HCT116 (cell line): ENCODE measurements at regions not wholly inside any gene's neighbourhood (a gene's known extent, or its start where the extent isn't known, plus 50 kb on each side); places are given as distances from the start of the nearest gene placed in this dataset.

Experiments used
- ATAC-seq: fragments of 200-7000 bp; cut with Tn5 transposase; 2 replicates; pipeline ENCODE4 v1.9.1; 2020; ENCODE audit warnings: mild to moderate bottlenecking, moderate library complexity
- BruUV-seq: library from RNA; stranded (reverse); fragments of 400-500 nt; replicated peaks from 2 replicates; lab custom pipeline; 2021; lab: Mats Ljungman, UMichigan
- CTCF ChIA-PET: fragments of 300-600 bp; sonication (Branson Sonifier 250); formaldehyde crosslinking; loops from one replicate; lab custom pipeline; 2021; ENCODE audit warnings: antibody characterized with exemption; lab: Charles Lee
- POLR2A ChIA-PET: fragments of 300-600, 350-600 bp; sonication (Branson Sonifier 250); formaldehyde crosslinking; loops from one replicate; lab custom pipeline; 2021; ENCODE audit warnings: antibody characterized with exemption; lab: Charles Lee
- RAD21 ChIA-PET, 2 experiments: fragments of 300-600 bp; sonication (Branson Sonifier 250); formaldehyde crosslinking; loops; one replicate each; lab custom pipeline; 2023; ENCODE audit warnings: low total read pairs in 2 of 2; ENCODE audit not compliant: uncharacterized antibody in 2 of 2, unreplicated experiment in 2 of 2, low non-redundant PET in 1 of 2; lab: Charles Lee
- DNase-seq: peaks from one replicate; pipeline ENCODE4 v3.0.0-alpha.2; 2010; ENCODE audit warnings: low read depth, low spot score
- H2AFZ ChIP-seq: fragments of 200-600 bp; shearing (Covaris generic), sonication (generic); 2 replicates; pipeline ENCODE4 v1.6.1; 2017; ENCODE audit warnings: low read depth, mixed run types, mixed read lengths, antibody characterized with exemption, low read length; ENCODE audit not compliant: poor library complexity, severe bottlenecking
- H3K27ac ChIP-seq: 2 replicates; pipeline ENCODE4 v1.5.1; 2012; ENCODE audit warnings: low read depth, low read length
- H3K27me3 ChIP-seq: fragments of 200-600 bp; sonication (generic); 2 replicates; pipeline ENCODE4 v1.6.1; 2016; ENCODE audit warnings: mixed run types, low read length, mixed read lengths; ENCODE audit not compliant: insufficient read depth
- H3K36me3 ChIP-seq, 2 experiments: fragments of 200-500 bp in 1 of 2; fragments of 200-600 bp in 1 of 2; sonication (Bioruptor generic) in 1 of 2; sonication (generic) in 1 of 2; 2 replicates each; pipeline versions ENCODE4 v1.5.1 to v1.6.1; 2014 to 2016; ENCODE audit warnings: low read length in 2 of 2, inconsistent platforms in 1 of 2, mixed read lengths in 1 of 2, mixed run types in 1 of 2; ENCODE audit not compliant: insufficient read depth in 2 of 2, control insufficient read depth in 1 of 2
- H3K4me1 ChIP-seq, 2 experiments: fragments of 200-600 bp in 1 of 2; sonication (generic) in 1 of 2; 2 replicates each; pipeline versions ENCODE4 v1.5.1 to v1.6.1; 2012 to 2017; ENCODE audit warnings: low read length in 2 of 2, inconsistent platforms in 1 of 2, mild to moderate bottlenecking in 1 of 2, mixed read lengths in 1 of 2, mixed run types in 1 of 2, moderate library complexity in 1 of 2; ENCODE audit not compliant: insufficient read depth in 2 of 2, control insufficient read depth in 1 of 2
- H3K4me2 ChIP-seq: fragments of 200-600 bp; sonication (generic); 2 replicates; pipeline ENCODE4 v1.6.1; 2017; ENCODE audit warnings: mixed run types, low read length, mixed read lengths
- H3K4me3 ChIP-seq, 2 experiments: fragments of 200-600 bp in 1 of 2; sonication (generic) in 1 of 2; replicated peaks in 1 of 2; 2 replicates each; pipeline ENCODE4 v1.5.1; 2011 to 2016; ENCODE audit warnings: low read length in 2 of 2, control low read depth in 1 of 2, low read depth in 1 of 2, mild to moderate bottlenecking in 1 of 2, mixed read lengths in 1 of 2, mixed run types in 1 of 2
- H3K79me2 ChIP-seq: fragments of 200-600 bp; sonication (generic); 2 replicates; pipeline ENCODE4 v1.6.1; 2017; ENCODE audit warnings: mild to moderate bottlenecking, mixed run types, low read length, moderate library complexity, mixed read lengths; ENCODE audit not compliant: insufficient read depth
- H3K9ac ChIP-seq: fragments of 200-600 bp; sonication (generic); 2 replicates; pipeline ENCODE4 v1.6.1; 2016; ENCODE audit warnings: low read length, mixed read lengths
- H3K9me2 ChIP-seq: fragments of 200-600 bp; sonication (generic), shearing (Covaris generic); 2 replicates; pipeline ENCODE4 v1.6.1; 2017; ENCODE audit warnings: mixed run types, mild to moderate bottlenecking, moderate library complexity; ENCODE audit not compliant: insufficient read depth
- H3K9me3 ChIP-seq, 2 experiments: fragments of 200-500 bp in 1 of 2; fragments of 200-600 bp in 1 of 2; sonication (Bioruptor generic) in 1 of 2; sonication (generic) in 1 of 2; 2 replicates each; pipeline ENCODE4 v1.6.1; 2014 to 2017; ENCODE audit warnings: low read length in 2 of 2, mixed read lengths in 2 of 2, inconsistent platforms in 1 of 2, low read depth in 1 of 2, mild to moderate bottlenecking in 1 of 2, mixed run types in 1 of 2, moderate library complexity in 1 of 2; ENCODE audit not compliant: control insufficient read depth in 1 of 2, insufficient read depth in 1 of 2
- H4K20me1 ChIP-seq: fragments of 200-600 bp; sonication (generic), shearing (Covaris generic); 2 replicates; pipeline ENCODE4 v1.6.1; 2017; ENCODE audit warnings: mixed run types, mild to moderate bottlenecking, moderate library complexity; ENCODE audit not compliant: insufficient read depth
- POLR2AphosphoS5 ChIP-seq: IDR thresholded peaks from 2 replicates; pipeline ENCODE4 v1.6.1; 2011; ENCODE audit warnings: mild to moderate bottlenecking, low read depth, low read length, moderate library complexity
- SP1 ChIP-seq: IDR thresholded peaks from 2 replicates; pipeline ENCODE4 v1.6.1; 2012; ENCODE audit warnings: low read depth
- TCF7L2 ChIP-seq: IDR thresholded peaks from 2 replicates; pipeline ENCODE4 v1.7.0; 2011; ENCODE audit warnings: borderline replicate concordance, inconsistent platforms; ENCODE audit not compliant: insufficient read depth, insufficient read length; ENCODE audit errors: extremely low read depth
- intact Hi-C: fragments of 100-400 bp; cut with micrococcal nuclease; formaldehyde crosslinking; loops from 2 replicates; pipeline ENCODE4 v1.10.0; 2022
- TF ChIP-seq, protein P1 (sequence below): IDR thresholded peaks from 2 replicates; pipeline ENCODE4 v1.6.1; 2012; ENCODE audit warnings: low read depth
- TF ChIP-seq, protein P2 (sequence below): IDR thresholded peaks from 2 replicates; pipeline ENCODE4 v1.6.1; 2011; ENCODE audit warnings: mild to moderate bottlenecking, low read length, moderate library complexity; ENCODE audit not compliant: insufficient replicate concordance; ENCODE audit errors: extremely low read depth

DNA sequence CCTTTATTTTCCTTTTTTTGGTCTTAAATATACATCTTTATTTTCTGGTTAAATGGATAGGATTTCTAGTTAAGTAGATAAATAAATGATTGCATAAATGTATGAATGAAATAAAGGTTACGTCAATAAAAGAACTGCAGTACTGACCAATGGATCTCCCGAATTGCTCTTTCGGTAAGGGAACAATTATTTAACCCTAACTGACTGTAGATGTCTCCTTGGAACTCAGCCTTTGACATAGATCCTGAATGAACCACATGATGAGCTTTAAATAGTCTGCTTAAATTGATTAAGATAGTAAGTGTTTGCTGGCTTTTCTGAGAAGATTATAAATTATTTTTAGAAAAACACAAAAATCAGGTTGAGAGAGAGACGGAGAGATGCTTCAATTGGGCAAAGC is 391.0 kb upstream of the SYT1 start:
- intact Hi-C loops = loop anchor here (10.0 kb wide), 1 partner anchor 701 kb away; no protein-coding TSS in a partner anchor
- ChIA-PET POLR2A (no interaction called here), CTCF (no interaction called here), RAD21 (no interaction called here)
- no TSS peak for BruUV-seq
- no peak overlapping the region for H3K27ac ChIP-seq
- H3K4me3 ChIP-seq = no peak overlapping the region
- ATAC-seq (no peak), DNase-seq (no peak)
- no peaks in the 10 kb centered on the region for H3K9me2 ChIP-seq
- H3K79me2 ChIP-seq = no peaks in the 10 kb centered on the region
- H4K20me1 ChIP-seq = no peaks in the 10 kb centered on the region
- no peaks in the 10 kb centered on the region for H3K4me1 ChIP-seq
- H2AFZ ChIP-seq = no peak overlapping the region
- H3K27me3 ChIP-seq = no peaks in the 10 kb centered on the region
- H3K9ac ChIP-seq = no peak overlapping the region
- no peaks in the 10 kb centered on the region for H3K36me3 ChIP-seq
- no peak overlapping the region for H3K4me2 ChIP-seq
- no peaks in the 10 kb centered on the region for H3K9me3 ChIP-seq
- TF ChIP-seq, protein P1, sequence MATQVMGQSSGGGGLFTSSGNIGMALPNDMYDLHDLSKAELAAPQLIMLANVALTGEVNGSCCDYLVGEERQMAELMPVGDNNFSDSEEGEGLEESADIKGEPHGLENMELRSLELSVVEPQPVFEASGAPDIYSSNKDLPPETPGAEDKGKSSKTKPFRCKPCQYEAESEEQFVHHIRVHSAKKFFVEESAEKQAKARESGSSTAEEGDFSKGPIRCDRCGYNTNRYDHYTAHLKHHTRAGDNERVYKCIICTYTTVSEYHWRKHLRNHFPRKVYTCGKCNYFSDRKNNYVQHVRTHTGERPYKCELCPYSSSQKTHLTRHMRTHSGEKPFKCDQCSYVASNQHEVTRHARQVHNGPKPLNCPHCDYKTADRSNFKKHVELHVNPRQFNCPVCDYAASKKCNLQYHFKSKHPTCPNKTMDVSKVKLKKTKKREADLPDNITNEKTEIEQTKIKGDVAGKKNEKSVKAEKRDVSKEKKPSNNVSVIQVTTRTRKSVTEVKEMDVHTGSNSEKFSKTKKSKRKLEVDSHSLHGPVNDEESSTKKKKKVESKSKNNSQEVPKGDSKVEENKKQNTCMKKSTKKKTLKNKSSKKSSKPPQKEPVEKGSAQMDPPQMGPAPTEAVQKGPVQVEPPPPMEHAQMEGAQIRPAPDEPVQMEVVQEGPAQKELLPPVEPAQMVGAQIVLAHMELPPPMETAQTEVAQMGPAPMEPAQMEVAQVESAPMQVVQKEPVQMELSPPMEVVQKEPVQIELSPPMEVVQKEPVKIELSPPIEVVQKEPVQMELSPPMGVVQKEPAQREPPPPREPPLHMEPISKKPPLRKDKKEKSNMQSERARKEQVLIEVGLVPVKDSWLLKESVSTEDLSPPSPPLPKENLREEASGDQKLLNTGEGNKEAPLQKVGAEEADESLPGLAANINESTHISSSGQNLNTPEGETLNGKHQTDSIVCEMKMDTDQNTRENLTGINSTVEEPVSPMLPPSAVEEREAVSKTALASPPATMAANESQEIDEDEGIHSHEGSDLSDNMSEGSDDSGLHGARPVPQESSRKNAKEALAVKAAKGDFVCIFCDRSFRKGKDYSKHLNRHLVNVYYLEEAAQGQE = no peak
- no peak for TF ChIP-seq SP1
- TF ChIP-seq POLR2AphosphoS5 = no peak

DNA sequence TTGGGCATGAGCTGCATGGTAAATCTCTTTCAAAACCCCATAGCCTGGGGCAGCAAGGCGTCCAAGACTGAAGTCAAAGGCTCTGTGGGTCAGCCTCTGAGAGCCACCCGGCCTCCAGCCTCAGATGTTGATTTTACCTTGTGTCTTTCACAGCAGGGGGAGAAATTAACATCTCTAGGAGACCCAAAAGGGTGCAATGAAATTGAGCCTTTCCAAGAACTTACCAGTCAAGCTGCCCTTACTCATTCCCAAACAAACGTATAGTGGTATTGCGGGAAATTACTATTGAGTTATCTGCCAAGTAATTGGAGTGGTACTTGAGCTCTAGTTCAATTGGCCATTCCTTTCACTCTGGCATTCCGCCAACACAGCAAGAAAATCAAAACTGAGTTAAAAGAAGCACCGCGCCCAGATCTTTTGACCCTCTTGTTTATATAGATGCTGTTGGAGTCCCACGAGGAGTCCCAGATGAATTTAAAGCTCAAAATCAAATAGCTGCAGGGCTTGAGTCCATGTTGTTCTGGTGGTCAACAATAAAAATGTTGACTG is 380.7 kb upstream of the SYT1 start:
- Histone ChIP-seq H3K4me2 (no peak overlapping the region), H3K36me3 (no peaks in the 10 kb centered on the region), H3K27ac (no peak overlapping the region), H3K4me3 (no peak overlapping the region), H3K79me2 (no peaks in the 10 kb centered on the region), H3K9me3 (no peaks in the 10 kb centered on the region), H4K20me1 (no peaks in the 10 kb centered on the region), H3K4me1 (no peaks in the 10 kb centered on the region), H2AFZ (no peak overlapping the region), H3K27me3 (no peaks in the 10 kb centered on the region), H3K9ac (no peak overlapping the region), H3K9me2 (no peaks in the 10 kb centered on the region; the same call in 1 of the 2 replicates)
- BruUV-seq = no TSS peak
- DNase-seq = no peak
- TF ChIP-seq TCF7L2 = no peak
- TF ChIP-seq, protein P2, sequence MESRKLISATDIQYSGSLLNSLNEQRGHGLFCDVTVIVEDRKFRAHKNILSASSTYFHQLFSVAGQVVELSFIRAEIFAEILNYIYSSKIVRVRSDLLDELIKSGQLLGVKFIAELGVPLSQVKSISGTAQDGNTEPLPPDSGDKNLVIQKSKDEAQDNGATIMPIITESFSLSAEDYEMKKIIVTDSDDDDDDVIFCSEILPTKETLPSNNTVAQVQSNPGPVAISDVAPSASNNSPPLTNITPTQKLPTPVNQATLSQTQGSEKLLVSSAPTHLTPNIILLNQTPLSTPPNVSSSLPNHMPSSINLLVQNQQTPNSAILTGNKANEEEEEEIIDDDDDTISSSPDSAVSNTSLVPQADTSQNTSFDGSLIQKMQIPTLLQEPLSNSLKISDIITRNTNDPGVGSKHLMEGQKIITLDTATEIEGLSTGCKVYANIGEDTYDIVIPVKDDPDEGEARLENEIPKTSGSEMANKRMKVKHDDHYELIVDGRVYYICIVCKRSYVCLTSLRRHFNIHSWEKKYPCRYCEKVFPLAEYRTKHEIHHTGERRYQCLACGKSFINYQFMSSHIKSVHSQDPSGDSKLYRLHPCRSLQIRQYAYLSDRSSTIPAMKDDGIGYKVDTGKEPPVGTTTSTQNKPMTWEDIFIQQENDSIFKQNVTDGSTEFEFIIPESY = no peak
- ATAC-seq = no peak
- ChIA-PET POLR2A (no interaction called here), RAD21 (no interaction called here), CTCF (interaction anchor here (1.4 kb wide), 1 partner anchor 8 kb away, joined by 3 read pairs; no protein-coding TSS in a partner anchor)
- intact Hi-C loops = no loop called here
